VCaP (cell line): ENCODE measurements at regions not wholly inside any gene's neighbourhood (a gene's known extent, or its start where the extent isn't known, plus 50 kb on each side); places are given as distances from the start of the nearest gene placed in this dataset.

ENCODE experiments used
- H3K27ac ChIP-seq: fragments of 450-650 bp; 2 replicates; pipeline ENCODE4 v1.5.1; 2017
- CTCF ChIP-seq: fragments of 450-650 bp; conservative IDR thresholded peaks from 2 replicates; pipeline ENCODE4 v1.5.1; 2017; ENCODE audit warnings: mild to moderate bottlenecking, moderate library complexity

GRCh38 chr6:51098791-51099190, 280.1 kb downstream of the TFAP2B start:
- TF ChIP-seq CTCF = no peak
- no peak overlapping the region for H3K27ac ChIP-seq

- H3K27ac ChIP-seq = no peak overlapping the region
Observed at GRCh38 chr6:51099201-51099600, 280.5 kb downstream of the TFAP2B start.

DNA sequence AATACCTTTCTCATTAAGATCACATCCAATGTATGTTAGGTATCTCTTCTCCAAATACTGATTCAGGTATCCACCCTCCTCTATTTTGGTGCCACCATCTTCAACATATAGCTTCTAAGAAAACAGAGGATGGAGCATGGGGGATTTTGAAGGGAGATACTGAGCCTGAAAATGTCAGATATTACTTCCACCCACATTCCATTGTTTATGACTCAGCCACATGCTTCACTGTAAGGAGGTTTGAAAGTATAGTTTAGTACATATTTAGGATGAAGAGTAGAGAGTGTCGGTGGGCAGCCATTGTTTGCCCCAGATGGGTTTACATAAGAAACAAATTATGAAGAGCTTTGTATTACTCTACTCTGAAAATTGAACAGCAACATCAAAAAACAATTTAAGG, 286.7 kb downstream of the TFAP2B start:
- TF ChIP-seq CTCF = no peak

More at GRCh38 chr6:51099201-51099600, 280.5 kb downstream of the TFAP2B start:
- TF ChIP-seq CTCF = no peak

GRCh38 chr6:51107769-51108203, 289.1 kb downstream of the TFAP2B start:
- H3K27ac ChIP-seq = no peak overlapping the region
- no peak for TF ChIP-seq CTCF

More for the DNA sequence above, 286.7 kb downstream of the TFAP2B start:
- H3K27ac ChIP-seq = no peak overlapping the region

- no peak overlapping the region for H3K27ac ChIP-seq
- no peak for TF ChIP-seq CTCF
Observed at GRCh38 chr6:51108563-51109234, 290.0 kb downstream of the TFAP2B start.

GRCh38 chr6:51112731-51113130, 294.1 kb downstream of the TFAP2B start:
- H3K27ac ChIP-seq = no peak overlapping the region
- no peak for TF ChIP-seq CTCF

DNA sequence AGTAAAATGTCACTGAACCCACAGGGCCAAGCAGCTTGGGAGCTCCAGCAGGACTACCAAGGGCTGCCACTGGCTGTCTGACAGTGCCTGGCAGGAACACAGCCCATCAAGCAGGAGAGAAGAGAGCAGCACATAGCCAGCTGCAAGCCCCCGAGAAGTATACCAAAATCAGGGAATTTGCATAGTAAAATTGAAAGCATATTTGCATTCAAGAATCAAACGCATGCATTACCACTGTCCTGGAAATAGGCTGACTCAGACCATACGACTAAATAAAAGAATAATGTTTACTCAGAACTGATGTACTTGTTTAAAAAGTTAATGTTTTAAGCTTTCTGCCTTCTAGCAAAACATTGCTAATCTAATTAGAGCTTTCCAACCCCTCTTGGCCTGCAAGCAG, 298.1 kb downstream of the TFAP2B start:
- TF ChIP-seq CTCF = no peak
- H3K27ac ChIP-seq = no peak overlapping the region
